HG02798 (cell line): ENCODE measurements at regions not wholly inside any gene's neighbourhood (a gene's known extent, or its start where the extent isn't known, plus 50 kb on each side); places are given as distances from the start of the nearest gene placed in this dataset.
"Not testable (repeated sequence)": the region's sequence is repeated elsewhere in the genome, so short reads cannot be mapped to it uniquely, and the experiment has no call there.

Experiments used
- ATAC-seq: cut with Tn5 transposase; IDR thresholded peaks from one replicate; pipeline ENCODE4 v1.9.1; 2021; ENCODE audit warnings: mild to moderate bottlenecking; ENCODE audit not compliant: unreplicated experiment, poor library complexity

GRCh38 chr2:111544006-111544405 is 340.0 kb downstream of the ANAPC1 start:
- not testable (repeated sequence) for ATAC-seq

GRCh38 chr2:111545723-111546431 is 338.1 kb downstream of the ANAPC1 start:
- ATAC-seq = not testable (repeated sequence)

- not testable (repeated sequence) for ATAC-seq
Measured at GRCh38 chr2:111546578-111546977, 337.4 kb downstream of the ANAPC1 start.

- ATAC-seq = not testable (repeated sequence)
Measured at GRCh38 chr2:111549174-111549573, 334.8 kb downstream of the ANAPC1 start.

GRCh38 chr2:111551428-111551827 is 332.6 kb downstream of the ANAPC1 start:
- ATAC-seq = not testable (repeated sequence)

- ATAC-seq = not testable (repeated sequence)
Measured at GRCh38 chr2:111552625-111553024, 331.4 kb downstream of the ANAPC1 start.

GRCh38 chr2:111559301-111559700 is 324.7 kb downstream of the ANAPC1 start:
- not testable (repeated sequence) for ATAC-seq

- not testable (repeated sequence) for ATAC-seq
Measured at GRCh38 chr2:111559814-111560213, 324.2 kb downstream of the ANAPC1 start.

- not testable (repeated sequence) for ATAC-seq
Measured at GRCh38 chr2:111566068-111566467, 317.9 kb downstream of the ANAPC1 start.

- not testable (repeated sequence) for ATAC-seq
Measured at GRCh38 chr2:111567233-111567632, 316.8 kb downstream of the ANAPC1 start.

GRCh38 chr2:111569356-111570199 is 314.4 kb downstream of the ANAPC1 start:
- ATAC-seq = not testable (repeated sequence)

- peak; percentile 76 for ATAC-seq
Measured at GRCh38 chr2:111570300-111571114, 313.5 kb downstream of the ANAPC1 start.

- not testable (repeated sequence) for ATAC-seq
Measured at GRCh38 chr2:111574803-111575202, 309.2 kb downstream of the ANAPC1 start.

GRCh38 chr2:111577154-111577885 is 306.7 kb downstream of the ANAPC1 start:
- ATAC-seq = not testable (repeated sequence)

- not testable (repeated sequence) for ATAC-seq
Measured at GRCh38 chr2:111579500-111580134, 304.4 kb downstream of the ANAPC1 start.

- not testable (repeated sequence) for ATAC-seq
Measured at GRCh38 chr2:111580616-111581015, 303.4 kb downstream of the ANAPC1 start.

- ATAC-seq = not testable (repeated sequence)
Measured at GRCh38 chr2:111582090-111582489, 301.9 kb downstream of the ANAPC1 start.

GRCh38 chr2:111583480-111583879 is 300.5 kb downstream of the ANAPC1 start:
- ATAC-seq = not testable (repeated sequence)

- ATAC-seq = not testable (repeated sequence)
Measured at GRCh38 chr2:111584540-111584939, 299.5 kb downstream of the ANAPC1 start.
